Activated CD8-positive, alpha-beta T cell treated with anti-CD3 and anti-CD28 coated beads, Interleukin-2, amount 10 ng/mL, durations not matched to agents 7 days and 5 days (primary cell): ENCODE measurements at regions not wholly inside any gene's neighbourhood (a gene's known extent, or its start where the extent isn't known, plus 50 kb on each side); places are given as distances from the start of the nearest gene placed in this dataset.

Experiments used
- ATAC-seq: fragments of 150-1000 bp; cut with Tn5 transposase; one replicate; pipeline ENCODE4 v1.10.0; 2021; ENCODE audit warnings: moderate library complexity
- CTCF ChIA-PET: fragments of 350-600 bp; sonication (Branson Sonifier 250); formaldehyde crosslinking; loops from one replicate; lab custom pipeline; 2021; ENCODE audit warnings: antibody characterized with exemption; lab: Charles Lee
- POLR2A ChIA-PET: fragments of 350-600 bp; sonication (Branson Sonifier 250); formaldehyde crosslinking; loops from one replicate; lab custom pipeline; 2021; ENCODE audit warnings: antibody characterized with exemption; lab: Charles Lee
- DNase-seq: peaks from one replicate; pipeline ENCODE4 v3.0.0-alpha.2; 2020
- H3K27ac Mint-ChIP-seq: one replicate; pipeline ENCODE4 v1.8.0; 2021; ENCODE audit warnings: mild to moderate bottlenecking, mixed read lengths
- H3K27me3 Mint-ChIP-seq: one replicate; pipeline ENCODE4 v1.8.0; 2021; ENCODE audit warnings: low read depth, mixed read lengths
- H3K36me3 Mint-ChIP-seq: one replicate; pipeline ENCODE4 v1.8.0; 2021; ENCODE audit warnings: low read depth, mixed read lengths
- H3K4me1 Mint-ChIP-seq: one replicate; pipeline ENCODE4 v1.8.0; 2021; ENCODE audit warnings: low read depth, mixed read lengths
- H3K4me3 Mint-ChIP-seq: one replicate; pipeline ENCODE4 v1.8.0; 2021; ENCODE audit warnings: mild to moderate bottlenecking, mixed read lengths
- H3K9me3 Mint-ChIP-seq: one replicate; pipeline ENCODE4 v1.8.0; 2022; ENCODE audit warnings: mixed read lengths; ENCODE audit not compliant: insufficient read depth

GRCh38 chr3:109532257-109533216, 195.2 kb upstream of the DPPA4 start:
- peaks cover 3% of the 10 kb centered on the region for H3K4me1 Mint-ChIP-seq
- no peaks in the 10 kb centered on the region for H3K27me3 Mint-ChIP-seq
- H3K4me3 Mint-ChIP-seq = no peak overlapping the region
- ChIA-PET POLR2A (interaction anchor here (0.7 kb wide), 1 partner anchor 777 kb away, joined by 3 read pairs; no protein-coding TSS in a partner anchor), CTCF (interaction anchor here (1.2 to 1.9 kb wide), 4 partner anchors 168 to 785 kb away, joined by 3 to 17 read pairs (median 4); no protein-coding TSS in a partner anchor)
- DNase-seq = peak; percentile 63
- no peaks in the 10 kb centered on the region for H3K36me3 Mint-ChIP-seq
- no peaks in the 10 kb centered on the region for H3K9me3 Mint-ChIP-seq
- peak; percentile 76 for ATAC-seq
- no peak overlapping the region for H3K27ac Mint-ChIP-seq

GRCh38 chr3:109545746-109546145, 208.4 kb upstream of the DPPA4 start:
- Mint-ChIP-seq H3K36me3 (no peaks in the 10 kb centered on the region), H3K9me3 (no peaks in the 10 kb centered on the region), H3K4me3 (no peak overlapping the region), H3K4me1 (no peaks in the 10 kb centered on the region), H3K27me3 (peaks cover 2% of the 10 kb centered on the region), H3K27ac (no peak overlapping the region)
- CTCF ChIA-PET = no interaction called here
- POLR2A ChIA-PET = no interaction called here
- no peak for DNase-seq
- ATAC-seq = no peak

GRCh38 chr3:109548192-109548938, 211.0 kb upstream of the DPPA4 start:
- H3K36me3 Mint-ChIP-seq = no peaks in the 10 kb centered on the region

GRCh38 chr3:109553591-109554371, 216.4 kb upstream of the DPPA4 start:
- Mint-ChIP-seq H3K27me3 (no peaks in the 10 kb centered on the region), H3K9me3 (no peaks in the 10 kb centered on the region), H3K4me3 (no peak overlapping the region), H3K27ac (no peak overlapping the region), H3K36me3 (peaks cover 2% of the 10 kb centered on the region), H3K4me1 (no peaks in the 10 kb centered on the region)
- POLR2A ChIA-PET = no interaction called here
- no peak for ATAC-seq
- CTCF ChIA-PET = interaction anchor here (0.6 to 1.6 kb wide), 3 partner anchors 233 to 761 kb away, joined by 3 to 5 read pairs (median 3); no protein-coding TSS in a partner anchor
- no peak for DNase-seq

More at GRCh38 chr3:109548192-109548938, 211.0 kb upstream of the DPPA4 start:
- POLR2A ChIA-PET = no interaction called here
- Mint-ChIP-seq H3K9me3 (no peaks in the 10 kb centered on the region), H3K4me1 (no peaks in the 10 kb centered on the region), H3K27me3 (peaks cover 2% of the 10 kb centered on the region), H3K4me3 (no peak overlapping the region), H3K27ac (no peak overlapping the region)
- CTCF ChIA-PET = no interaction called here
- ATAC-seq (no peak), DNase-seq (no peak)

- Mint-ChIP-seq H3K9me3 (peaks cover 10% of the 10 kb centered on the region), H3K4me1 (peaks cover 10% of the 10 kb centered on the region), H3K4me3 (no peak overlapping the region), H3K27me3 (no peaks in the 10 kb centered on the region), H3K27ac (no peak overlapping the region), H3K36me3 (peaks cover 5% of the 10 kb centered on the region)
- ChIA-PET POLR2A (no interaction called here), CTCF (no interaction called here)
- ATAC-seq (no peak), DNase-seq (no peak)
These were observed 222.0 kb upstream of the DPPA4 start for GRCh38 chr3:109559389-109559788.

GRCh38 chr3:109563149-109563548, 225.8 kb upstream of the DPPA4 start:
- Mint-ChIP-seq H3K9me3 (peaks cover 10% of the 10 kb centered on the region), H3K4me3 (peak overlapping the region; percentile 39), H3K27ac (peak overlapping the region; percentile 81)

GRCh38 chr3:109569135-109569846, 231.9 kb upstream of the DPPA4 start:
- DNase-seq (no peak), ATAC-seq (no peak)
- no peaks in the 10 kb centered on the region for H3K36me3 Mint-ChIP-seq
- no peaks in the 10 kb centered on the region for H3K27me3 Mint-ChIP-seq
- H3K4me3 Mint-ChIP-seq = no peak overlapping the region
- ChIA-PET POLR2A (no interaction called here), CTCF (no interaction called here)
- H3K4me1 Mint-ChIP-seq = no peaks in the 10 kb centered on the region
- H3K27ac Mint-ChIP-seq = no peak overlapping the region
- H3K9me3 Mint-ChIP-seq = no peaks in the 10 kb centered on the region

More at GRCh38 chr3:109563149-109563548, 225.8 kb upstream of the DPPA4 start:
- DNase-seq = peak; percentile 74
- POLR2A ChIA-PET = no interaction called here
- Mint-ChIP-seq H3K4me1 (peaks cover 10% of the 10 kb centered on the region), H3K36me3 (peaks cover 3% of the 10 kb centered on the region), H3K27me3 (no peaks in the 10 kb centered on the region)
- ATAC-seq = peak; percentile 81
- CTCF ChIA-PET = no interaction called here

GRCh38 chr3:109570408-109570807, 233.1 kb upstream of the DPPA4 start:
- ATAC-seq (no peak), DNase-seq (no peak)
- no peaks in the 10 kb centered on the region for H3K4me1 Mint-ChIP-seq
- CTCF ChIA-PET = no interaction called here
- no peaks in the 10 kb centered on the region for H3K9me3 Mint-ChIP-seq
- POLR2A ChIA-PET = no interaction called here
- no peaks in the 10 kb centered on the region for H3K36me3 Mint-ChIP-seq
- H3K27ac Mint-ChIP-seq = no peak overlapping the region
- H3K27me3 Mint-ChIP-seq = no peaks in the 10 kb centered on the region
- no peak overlapping the region for H3K4me3 Mint-ChIP-seq

- Mint-ChIP-seq H3K27me3 (no peaks in the 10 kb centered on the region), H3K9me3 (no peaks in the 10 kb centered on the region), H3K27ac (no peak overlapping the region), H3K4me3 (no peak overlapping the region), H3K4me1 (no peaks in the 10 kb centered on the region), H3K36me3 (no peaks in the 10 kb centered on the region)
- DNase-seq (no peak), ATAC-seq (no peak)
- POLR2A ChIA-PET = no interaction called here
- CTCF ChIA-PET = no interaction called here
These were observed 235.0 kb upstream of the DPPA4 start for GRCh38 chr3:109572301-109572700.

- Mint-ChIP-seq H3K36me3 (no peaks in the 10 kb centered on the region), H3K4me1 (no peaks in the 10 kb centered on the region), H3K9me3 (peaks cover 6% of the 10 kb centered on the region), H3K4me3 (no peak overlapping the region), H3K27me3 (no peaks in the 10 kb centered on the region), H3K27ac (no peak overlapping the region)
- DNase-seq (no peak), ATAC-seq (no peak)
- CTCF ChIA-PET = no interaction called here
- POLR2A ChIA-PET = no interaction called here
These were observed 259.6 kb upstream of the DPPA4 start for GRCh38 chr3:109596991-109597390.

GRCh38 chr3:109597444-109597843, 260.1 kb upstream of the DPPA4 start:
- no peaks in the 10 kb centered on the region for H3K36me3 Mint-ChIP-seq
- ATAC-seq = no peak
- no peak for DNase-seq
- no peak overlapping the region for H3K27ac Mint-ChIP-seq
- H3K27me3 Mint-ChIP-seq = no peaks in the 10 kb centered on the region
- CTCF ChIA-PET = no interaction called here
- H3K4me3 Mint-ChIP-seq = no peak overlapping the region
- POLR2A ChIA-PET = no interaction called here
- no peaks in the 10 kb centered on the region for H3K4me1 Mint-ChIP-seq
- peaks cover 6% of the 10 kb centered on the region for H3K9me3 Mint-ChIP-seq
